Activated T-cell treated with anti-CD3 and anti-CD28 coated beads, Interleukin-2, amount 50 U/mL, for 24 hours (primary cell): ENCODE measurements at regions not wholly inside any gene's neighbourhood (a gene's known extent, or its start where the extent isn't known, plus 50 kb on each side); places are given as distances from the start of the nearest gene placed in this dataset.
"Not testable (repeated sequence)": the region's sequence is repeated elsewhere in the genome, so short reads cannot be mapped to it uniquely, and the experiment has no call there.

Experiments
- DNase-seq: peaks from one replicate; pipeline ENCODE4 v3.0.0-alpha.2; 2020
- H3K27ac Mint-ChIP-seq: 2 replicates; pipeline ENCODE4 v1.8.0; 2020; ENCODE audit warnings: mild to moderate bottlenecking, mixed read lengths
- H3K27me3 Mint-ChIP-seq: 2 replicates; pipeline ENCODE4 v1.8.0; 2020; ENCODE audit warnings: mixed read lengths
- H3K36me3 Mint-ChIP-seq: 2 replicates; pipeline ENCODE4 v1.8.0; 2020; ENCODE audit warnings: low read depth, mixed read lengths
- H3K4me1 Mint-ChIP-seq: 2 replicates; pipeline ENCODE4 v1.8.0; 2020; ENCODE audit warnings: low read depth, mixed read lengths
- H3K4me3 Mint-ChIP-seq: 2 replicates; pipeline ENCODE4 v1.8.0; 2020; ENCODE audit warnings: mild to moderate bottlenecking, moderate library complexity, mixed read lengths
- H3K9me3 Mint-ChIP-seq: 2 replicates; pipeline ENCODE4 v1.8.0; 2020; ENCODE audit warnings: mixed read lengths

GRCh38 chr17:70447588-70447987 is 278.3 kb downstream of the KCNJ2 start:
- H3K4me1 Mint-ChIP-seq = no peaks in the 10 kb centered on the region
- no peaks in the 10 kb centered on the region for H3K36me3 Mint-ChIP-seq
- no peak for DNase-seq
- H3K27me3 Mint-ChIP-seq = no peaks in the 10 kb centered on the region
- H3K9me3 Mint-ChIP-seq = peaks cover 1% of the 10 kb centered on the region
- H3K27ac Mint-ChIP-seq = no peak overlapping the region
- no peak overlapping the region for H3K4me3 Mint-ChIP-seq

- H3K9me3 Mint-ChIP-seq, DNase-seq, H3K27ac Mint-ChIP-seq, H3K4me1 Mint-ChIP-seq, H3K36me3 Mint-ChIP-seq, H3K4me3 Mint-ChIP-seq, H3K27me3 Mint-ChIP-seq: not testable (repeated sequence)
Observed at GRCh38 chr17:70453075-70453474, 283.7 kb downstream of the KCNJ2 start.

GRCh38 chr17:70454377-70454776 is 285.0 kb downstream of the KCNJ2 start:
- H3K27ac Mint-ChIP-seq = no peak overlapping the region
- H3K36me3 Mint-ChIP-seq = no peaks in the 10 kb centered on the region
- peaks cover 1% of the 10 kb centered on the region for H3K9me3 Mint-ChIP-seq
- no peaks in the 10 kb centered on the region for H3K4me1 Mint-ChIP-seq
- DNase-seq = no peak
- no peaks in the 10 kb centered on the region for H3K27me3 Mint-ChIP-seq
- H3K4me3 Mint-ChIP-seq = no peak overlapping the region

- Mint-ChIP-seq H3K4me1 (no peaks in the 10 kb centered on the region), H3K36me3 (no peaks in the 10 kb centered on the region), H3K27ac (no peak overlapping the region), H3K9me3 (peaks cover 1% of the 10 kb centered on the region), H3K4me3 (no peak overlapping the region), H3K27me3 (no peaks in the 10 kb centered on the region)
- DNase-seq = no peak
Observed at GRCh38 chr17:70454908-70455307, 285.6 kb downstream of the KCNJ2 start.

- no peaks in the 10 kb centered on the region for H3K4me1 Mint-ChIP-seq
- no peaks in the 10 kb centered on the region for H3K36me3 Mint-ChIP-seq
- no peak for DNase-seq
- H3K4me3 Mint-ChIP-seq = no peak overlapping the region
- no peak overlapping the region for H3K27ac Mint-ChIP-seq
- no peaks in the 10 kb centered on the region for H3K27me3 Mint-ChIP-seq
- H3K9me3 Mint-ChIP-seq = no peaks in the 10 kb centered on the region
Observed at GRCh38 chr17:70464995-70465394, 295.7 kb downstream of the KCNJ2 start.

- no peak overlapping the region for H3K27ac Mint-ChIP-seq
- DNase-seq = no peak
- no peaks in the 10 kb centered on the region for H3K36me3 Mint-ChIP-seq
- no peaks in the 10 kb centered on the region for H3K4me1 Mint-ChIP-seq
- H3K27me3 Mint-ChIP-seq = no peaks in the 10 kb centered on the region
- no peaks in the 10 kb centered on the region for H3K9me3 Mint-ChIP-seq
- no peak overlapping the region for H3K4me3 Mint-ChIP-seq
Observed at GRCh38 chr17:70468661-70469060, 299.3 kb downstream of the KCNJ2 start.

GRCh38 chr17:70473049-70473448 is 303.7 kb downstream of the KCNJ2 start:
- Mint-ChIP-seq H3K4me3 (no peak overlapping the region), H3K4me1 (no peaks in the 10 kb centered on the region), H3K36me3 (no peaks in the 10 kb centered on the region), H3K27me3 (no peaks in the 10 kb centered on the region), H3K27ac (no peak overlapping the region), H3K9me3 (no peaks in the 10 kb centered on the region)
- DNase-seq = no peak

GRCh38 chr17:70476368-70476767 is 307.0 kb downstream of the KCNJ2 start:
- DNase-seq = no peak
- Mint-ChIP-seq H3K9me3 (no peaks in the 10 kb centered on the region), H3K27ac (no peak overlapping the region), H3K27me3 (no peaks in the 10 kb centered on the region), H3K4me3 (no peak overlapping the region), H3K36me3 (no peaks in the 10 kb centered on the region), H3K4me1 (no peaks in the 10 kb centered on the region)

- H3K9me3 Mint-ChIP-seq = peaks cover 7% of the 10 kb centered on the region
- DNase-seq = no peak
- H3K27me3 Mint-ChIP-seq = no peaks in the 10 kb centered on the region
- no peaks in the 10 kb centered on the region for H3K36me3 Mint-ChIP-seq
- no peaks in the 10 kb centered on the region for H3K4me1 Mint-ChIP-seq
- no peak overlapping the region for H3K27ac Mint-ChIP-seq
- no peak overlapping the region for H3K4me3 Mint-ChIP-seq
Observed at GRCh38 chr17:70478902-70479301, 309.6 kb downstream of the KCNJ2 start.

GRCh38 chr17:70479779-70480178 is 310.4 kb downstream of the KCNJ2 start:
- no peak overlapping the region for H3K4me3 Mint-ChIP-seq
- H3K27ac Mint-ChIP-seq = no peak overlapping the region
- DNase-seq = no peak
- no peaks in the 10 kb centered on the region for H3K36me3 Mint-ChIP-seq
- H3K4me1 Mint-ChIP-seq = no peaks in the 10 kb centered on the region
- peaks cover 7% of the 10 kb centered on the region for H3K9me3 Mint-ChIP-seq
- H3K27me3 Mint-ChIP-seq = no peaks in the 10 kb centered on the region

- no peaks in the 10 kb centered on the region for H3K4me1 Mint-ChIP-seq
- no peaks in the 10 kb centered on the region for H3K36me3 Mint-ChIP-seq
- H3K4me3 Mint-ChIP-seq = no peak overlapping the region
- no peaks in the 10 kb centered on the region for H3K27me3 Mint-ChIP-seq
- H3K9me3 Mint-ChIP-seq = peaks cover 7% of the 10 kb centered on the region
- H3K27ac Mint-ChIP-seq = no peak overlapping the region
- no peak for DNase-seq
Observed at GRCh38 chr17:70483624-70484023, 314.3 kb downstream of the KCNJ2 start.

- Mint-ChIP-seq H3K4me1 (no peaks in the 10 kb centered on the region), H3K27me3 (no peaks in the 10 kb centered on the region), H3K36me3 (no peaks in the 10 kb centered on the region), H3K27ac (no peak overlapping the region), H3K9me3 (peaks cover 7% of the 10 kb centered on the region), H3K4me3 (no peak overlapping the region)
- no peak for DNase-seq
Observed at GRCh38 chr17:70484050-70484449, 314.7 kb downstream of the KCNJ2 start.

- no peak for DNase-seq
- H3K27me3 Mint-ChIP-seq = no peaks in the 10 kb centered on the region
- H3K4me1 Mint-ChIP-seq = no peaks in the 10 kb centered on the region
- no peaks in the 10 kb centered on the region for H3K36me3 Mint-ChIP-seq
- no peak overlapping the region for H3K4me3 Mint-ChIP-seq
- peaks cover 7% of the 10 kb centered on the region for H3K9me3 Mint-ChIP-seq
- H3K27ac Mint-ChIP-seq = no peak overlapping the region
Observed at GRCh38 chr17:70484496-70484895, 315.2 kb downstream of the KCNJ2 start.

GRCh38 chr17:70492368-70492767 is 323.0 kb downstream of the KCNJ2 start:
- Mint-ChIP-seq H3K27ac (no peak overlapping the region), H3K36me3 (no peaks in the 10 kb centered on the region), H3K27me3 (no peaks in the 10 kb centered on the region), H3K4me1 (no peaks in the 10 kb centered on the region), H3K9me3 (no peaks in the 10 kb centered on the region), H3K4me3 (no peak overlapping the region)
- DNase-seq = no peak

GRCh38 chr17:70493277-70493874 is 324.0 kb downstream of the KCNJ2 start:
- H3K27me3 Mint-ChIP-seq = no peaks in the 10 kb centered on the region

GRCh38 chr17:70498631-70499030 is 329.3 kb downstream of the KCNJ2 start:
- Mint-ChIP-seq H3K27ac (no peak overlapping the region), H3K27me3 (no peaks in the 10 kb centered on the region), H3K9me3 (no peaks in the 10 kb centered on the region), H3K36me3 (no peaks in the 10 kb centered on the region), H3K4me1 (no peaks in the 10 kb centered on the region), H3K4me3 (no peak overlapping the region)
- no peak for DNase-seq

More at GRCh38 chr17:70493277-70493874, 324.0 kb downstream of the KCNJ2 start:
- no peaks in the 10 kb centered on the region for H3K36me3 Mint-ChIP-seq
- H3K4me3 Mint-ChIP-seq = no peak overlapping the region
- H3K9me3 Mint-ChIP-seq = no peaks in the 10 kb centered on the region
- no peaks in the 10 kb centered on the region for H3K4me1 Mint-ChIP-seq
- H3K27ac Mint-ChIP-seq = no peak overlapping the region
- no peak for DNase-seq
